ENCODE measurements at regions not wholly inside any gene's neighbourhood (a gene's known extent, or its start where the extent isn't known, plus 50 kb on each side); places are given as distances from the start of the nearest gene placed in this dataset.

- no peaks in the 10 kb centered on the region for H3K79me2 ChIP-seq (ENCODE audit: control insufficient read depth, low read length)
- H3K4me3 ChIP-seq (ENCODE audit: low read length): no peak overlapping the region
- no peaks in the 10 kb centered on the region for H3K27me3 ChIP-seq (ENCODE audit: control insufficient read depth, low read length)
- no peaks in the 10 kb centered on the region for H4K20me1 ChIP-seq (ENCODE audit: control insufficient read depth, insufficient read depth, low read depth, low read length)
- no peaks in the 10 kb centered on the region for H3K9me2 ChIP-seq (replicated peaks; ENCODE audit: control insufficient read depth, low read length)
- TF ChIP-seq, protein P1, sequence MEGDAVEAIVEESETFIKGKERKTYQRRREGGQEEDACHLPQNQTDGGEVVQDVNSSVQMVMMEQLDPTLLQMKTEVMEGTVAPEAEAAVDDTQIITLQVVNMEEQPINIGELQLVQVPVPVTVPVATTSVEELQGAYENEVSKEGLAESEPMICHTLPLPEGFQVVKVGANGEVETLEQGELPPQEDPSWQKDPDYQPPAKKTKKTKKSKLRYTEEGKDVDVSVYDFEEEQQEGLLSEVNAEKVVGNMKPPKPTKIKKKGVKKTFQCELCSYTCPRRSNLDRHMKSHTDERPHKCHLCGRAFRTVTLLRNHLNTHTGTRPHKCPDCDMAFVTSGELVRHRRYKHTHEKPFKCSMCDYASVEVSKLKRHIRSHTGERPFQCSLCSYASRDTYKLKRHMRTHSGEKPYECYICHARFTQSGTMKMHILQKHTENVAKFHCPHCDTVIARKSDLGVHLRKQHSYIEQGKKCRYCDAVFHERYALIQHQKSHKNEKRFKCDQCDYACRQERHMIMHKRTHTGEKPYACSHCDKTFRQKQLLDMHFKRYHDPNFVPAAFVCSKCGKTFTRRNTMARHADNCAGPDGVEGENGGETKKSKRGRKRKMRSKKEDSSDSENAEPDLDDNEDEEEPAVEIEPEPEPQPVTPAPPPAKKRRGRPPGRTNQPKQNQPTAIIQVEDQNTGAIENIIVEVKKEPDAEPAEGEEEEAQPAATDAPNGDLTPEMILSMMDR (IDR thresholded peaks at IDR 0.05; ENCODE audit: low read depth, low read length, poor library complexity, severe bottlenecking): no peak
- TF ChIP-seq EZH2phosphoT487 (IDR thresholded peaks at IDR 0.05; ENCODE audit: borderline replicate concordance, low read length): no peak
- no peaks in the 10 kb centered on the region for H3F3A ChIP-seq (ENCODE audit: control insufficient read depth, insufficient read depth)
- H3K27ac ChIP-seq (ENCODE audit: low read depth, low read length): no peak overlapping the region
- no peaks in the 10 kb centered on the region for H3K9me3 ChIP-seq (ENCODE audit: control insufficient read depth, insufficient read depth, low read length)
- no peaks in the 10 kb centered on the region for H3K36me3 ChIP-seq (ENCODE audit: control insufficient read depth, low read length)
- no peaks in the 10 kb centered on the region for H3K4me1 ChIP-seq (ENCODE audit: control insufficient read depth, low read length)
- no peak overlapping the region for H3K4me2 ChIP-seq (ENCODE audit: low read length)
Measured at GRCh38 chr4:65831828-65832227, 161.5 kb upstream of the EPHA5 start.

DNA sequence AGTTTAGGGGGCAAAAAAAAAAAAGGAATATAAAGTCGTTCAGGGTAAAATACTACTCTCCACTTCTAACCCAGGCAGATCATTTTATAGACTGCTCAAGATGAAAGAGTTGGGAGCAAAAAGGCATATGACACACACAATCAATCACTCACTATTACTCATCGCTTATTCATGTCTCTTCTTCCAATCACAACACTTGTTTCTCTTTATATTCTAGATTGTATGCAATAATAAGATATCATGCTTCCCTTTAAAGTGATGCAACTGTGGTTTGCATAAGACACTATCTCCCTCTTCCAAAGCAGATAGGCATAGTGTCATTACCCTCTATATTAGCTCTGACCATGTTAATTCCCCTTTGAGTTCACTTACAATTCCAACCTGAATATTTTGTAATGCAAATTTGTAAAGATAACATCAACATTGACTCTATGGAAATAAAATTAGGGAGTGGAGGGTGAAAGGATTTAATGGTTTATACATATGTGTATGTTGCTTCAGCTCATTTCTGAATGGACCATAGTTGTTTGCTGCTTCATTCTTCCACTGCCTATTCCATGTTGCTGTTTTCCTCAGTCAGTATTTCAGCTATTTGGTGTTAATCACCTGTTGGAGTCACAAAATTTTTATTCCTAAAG is 154.9 kb upstream of the EPHA5 start:
- Histone ChIP-seq H3K79me2 (ENCODE audit: control insufficient read depth, low read length) (no peaks in the 10 kb centered on the region), H3K4me1 (ENCODE audit: control insufficient read depth, low read length) (no peaks in the 10 kb centered on the region), H3K9me2 (replicated peaks; ENCODE audit: control insufficient read depth, low read length) (no peaks in the 10 kb centered on the region), H3K27me3 (ENCODE audit: control insufficient read depth, low read length) (no peaks in the 10 kb centered on the region), H3K4me2 (ENCODE audit: low read length) (no peak overlapping the region), H3K4me3 (ENCODE audit: low read length) (no peak overlapping the region), H3K27ac (ENCODE audit: low read depth, low read length) (no peak overlapping the region), H4K20me1 (ENCODE audit: control insufficient read depth, insufficient read depth, low read depth, low read length) (no peaks in the 10 kb centered on the region), H3K9me3 (ENCODE audit: control insufficient read depth, insufficient read depth, low read length) (no peaks in the 10 kb centered on the region), H3F3A (ENCODE audit: control insufficient read depth, insufficient read depth) (no peaks in the 10 kb centered on the region), H3K36me3 (ENCODE audit: control insufficient read depth, low read length) (no peaks in the 10 kb centered on the region)
- TF ChIP-seq, protein P1 (IDR thresholded peaks at IDR 0.05; ENCODE audit: low read depth, low read length, poor library complexity, severe bottlenecking): no peak
- TF ChIP-seq EZH2phosphoT487 (IDR thresholded peaks at IDR 0.05; ENCODE audit: borderline replicate concordance, low read length): no peak

- Histone ChIP-seq H3K9me2 (replicated peaks; ENCODE audit: control insufficient read depth, low read length) (no peaks in the 10 kb centered on the region), H3K27me3 (ENCODE audit: control insufficient read depth, low read length) (no peaks in the 10 kb centered on the region), H3F3A (ENCODE audit: control insufficient read depth, insufficient read depth) (no peaks in the 10 kb centered on the region), H3K4me1 (ENCODE audit: control insufficient read depth, low read length) (no peaks in the 10 kb centered on the region), H4K20me1 (ENCODE audit: control insufficient read depth, insufficient read depth, low read depth, low read length) (no peaks in the 10 kb centered on the region), H3K9me3 (ENCODE audit: control insufficient read depth, insufficient read depth, low read length) (no peaks in the 10 kb centered on the region), H3K4me3 (ENCODE audit: low read length) (no peak overlapping the region), H3K4me2 (ENCODE audit: low read length) (no peak overlapping the region), H3K36me3 (ENCODE audit: control insufficient read depth, low read length) (no peaks in the 10 kb centered on the region), H3K27ac (ENCODE audit: low read depth, low read length) (no peak overlapping the region), H3K79me2 (ENCODE audit: control insufficient read depth, low read length) (no peaks in the 10 kb centered on the region)
- TF ChIP-seq, protein P1 (IDR thresholded peaks at IDR 0.05; ENCODE audit: low read depth, low read length, poor library complexity, severe bottlenecking): no peak
- TF ChIP-seq EZH2phosphoT487 (IDR thresholded peaks at IDR 0.05; ENCODE audit: borderline replicate concordance, low read length): no peak
Measured at GRCh38 chr4:65819192-65819591, 148.9 kb upstream of the EPHA5 start.
